ENCODE measurements at regions not wholly inside any gene's neighbourhood (a gene's known extent, or its start where the extent isn't known, plus 50 kb on each side); places are given as distances from the start of the nearest gene placed in this dataset.

GRCh38 chr22:48431014-48431413 lies 1396.7 kb downstream of the BRD1 start:
- Histone ChIP-seq H3K36me3 (ENCODE audit: control insufficient read depth, insufficient read depth, low read length) (no peaks in the 10 kb centered on the region), H3K27ac (ENCODE audit: low read length) (no peak overlapping the region), H3K4me1 (ENCODE audit: control insufficient read depth, insufficient read depth, low read length) (no peaks in the 10 kb centered on the region), H3K27me3 (ENCODE audit: control insufficient read depth, insufficient read depth, low read length) (no peaks in the 10 kb centered on the region; the same call in 1 of the 2 replicates), H3K4me3 (ENCODE audit: low read depth in 2 of 2, low read length in 2 of 2) (no peak overlapping the region), H3K9me3 (ENCODE audit: control insufficient read depth, insufficient read depth, low read depth, low read length) (no peaks in the 10 kb centered on the region)
- ChIA-PET POLR2A (no interaction called here), CTCF (no interaction called here)
- DNase-seq (ENCODE audit: low read depth, low spot score) = no peak
- no TSS peak for BruUV-seq (replicated peaks)
- TF ChIP-seq TCF7L2 (IDR thresholded peaks at IDR 0.05; ENCODE audit: low read depth, low read length) = no peak
- in situ Hi-C loops (cut with HindIII; ENCODE audit: low pct_unique_long_range_greater_than_20kb, low sequenced_read_pairs) (no loop called here), intact Hi-C loops (cut with micrococcal nuclease; ENCODE audit: unreplicated experiment) (no loop called here)
- no peak for ATAC-seq

- ATAC-seq = no peak
- no peaks in the 10 kb centered on the region for H3K9me3 ChIP-seq (ENCODE audit: control insufficient read depth, insufficient read depth, low read depth, low read length)
- in situ Hi-C loops (cut with HindIII; ENCODE audit: low pct_unique_long_range_greater_than_20kb, low sequenced_read_pairs) (no loop called here), intact Hi-C loops (cut with micrococcal nuclease; ENCODE audit: unreplicated experiment) (no loop called here)
- ChIA-PET POLR2A (no interaction called here), CTCF (no interaction called here)
- H3K36me3 ChIP-seq (ENCODE audit: control insufficient read depth, insufficient read depth, low read length) = no peaks in the 10 kb centered on the region
- no peak for TF ChIP-seq REST (IDR thresholded peaks at IDR 0.05; ENCODE audit: insufficient read depth in 1 of 2, low read depth in 2 of 2, low read length in 1 of 2)
- no peak for TF ChIP-seq SIN3A (IDR thresholded peaks at IDR 0.05; ENCODE audit: borderline replicate concordance, insufficient read depth, low read depth, low read length)
- TF ChIP-seq TCF7L2 (IDR thresholded peaks at IDR 0.05; ENCODE audit: low read depth, low read length) = no peak
- no peak for TF ChIP-seq POLR2AphosphoS5 (IDR thresholded peaks at IDR 0.05; ENCODE audit: low read depth, low read length)
- TF ChIP-seq CTCF (IDR thresholded peaks at IDR 0.05) = no peak
- no peaks in the 10 kb centered on the region; the same call in 1 of the 2 replicates for H3K27me3 ChIP-seq (ENCODE audit: control insufficient read depth, insufficient read depth, low read length)
- H3K4me1 ChIP-seq (ENCODE audit: control insufficient read depth, insufficient read depth, low read length) = no peaks in the 10 kb centered on the region
- H3K4me3 ChIP-seq (ENCODE audit: low read depth in 2 of 2, low read length in 2 of 2) = no peak overlapping the region
- no TSS peak for BruUV-seq (replicated peaks)
- H3K27ac ChIP-seq (ENCODE audit: low read length) = no peak overlapping the region
- DNase-seq (ENCODE audit: low read depth, low spot score) = no peak
Observed at GRCh38 chr22:48429446-48430020, 1398.1 kb downstream of the BRD1 start.

- CTCF ChIA-PET = no interaction called here
- POLR2A ChIA-PET = no interaction called here
- no peaks in the 10 kb centered on the region for H3K4me1 ChIP-seq (ENCODE audit: control insufficient read depth, insufficient read depth, low read length)
- H3K9me3 ChIP-seq (ENCODE audit: control insufficient read depth, insufficient read depth, low read depth, low read length) = no peaks in the 10 kb centered on the region
- BruUV-seq (replicated peaks) = no TSS peak
- no peak for TF ChIP-seq SIN3A (IDR thresholded peaks at IDR 0.05; ENCODE audit: borderline replicate concordance, insufficient read depth, low read depth, low read length)
- TF ChIP-seq REST (IDR thresholded peaks at IDR 0.05; ENCODE audit: insufficient read depth in 1 of 2, low read depth in 2 of 2, low read length in 1 of 2) = no peak
- no peak for TF ChIP-seq CTCF (IDR thresholded peaks at IDR 0.05)
- TF ChIP-seq POLR2AphosphoS5 (IDR thresholded peaks at IDR 0.05; ENCODE audit: low read depth, low read length) = no peak
- TF ChIP-seq TCF7L2 (IDR thresholded peaks at IDR 0.05; ENCODE audit: low read depth, low read length) = no peak
- DNase-seq (ENCODE audit: low read depth, low spot score) = no peak
- H3K27me3 ChIP-seq (ENCODE audit: control insufficient read depth, insufficient read depth, low read length) = no peaks in the 10 kb centered on the region; the same call in 1 of the 2 replicates
- in situ Hi-C loops (cut with HindIII; ENCODE audit: low pct_unique_long_range_greater_than_20kb, low sequenced_read_pairs) = no loop called here
- H3K27ac ChIP-seq (ENCODE audit: low read length) = no peak overlapping the region
- ATAC-seq = no peak
- intact Hi-C loops (cut with micrococcal nuclease; ENCODE audit: unreplicated experiment) = no loop called here
- no peak overlapping the region for H3K4me3 ChIP-seq (ENCODE audit: low read depth in 2 of 2, low read length in 2 of 2)
- no peaks in the 10 kb centered on the region for H3K36me3 ChIP-seq (ENCODE audit: control insufficient read depth, insufficient read depth, low read length)
Observed at GRCh38 chr22:48428631-48429371, 1398.9 kb downstream of the BRD1 start.

Data from Panc1 (cell line).